ENCODE measurements at regions not wholly inside any gene's neighbourhood (a gene's known extent, or its start where the extent isn't known, plus 50 kb on each side); places are given as distances from the start of the nearest gene placed in this dataset. TPM values are rescaled to one million over a fixed set of nuclear protein-coding genes. Genes with fewer than 3 reads are reported as not detected.

DNA sequence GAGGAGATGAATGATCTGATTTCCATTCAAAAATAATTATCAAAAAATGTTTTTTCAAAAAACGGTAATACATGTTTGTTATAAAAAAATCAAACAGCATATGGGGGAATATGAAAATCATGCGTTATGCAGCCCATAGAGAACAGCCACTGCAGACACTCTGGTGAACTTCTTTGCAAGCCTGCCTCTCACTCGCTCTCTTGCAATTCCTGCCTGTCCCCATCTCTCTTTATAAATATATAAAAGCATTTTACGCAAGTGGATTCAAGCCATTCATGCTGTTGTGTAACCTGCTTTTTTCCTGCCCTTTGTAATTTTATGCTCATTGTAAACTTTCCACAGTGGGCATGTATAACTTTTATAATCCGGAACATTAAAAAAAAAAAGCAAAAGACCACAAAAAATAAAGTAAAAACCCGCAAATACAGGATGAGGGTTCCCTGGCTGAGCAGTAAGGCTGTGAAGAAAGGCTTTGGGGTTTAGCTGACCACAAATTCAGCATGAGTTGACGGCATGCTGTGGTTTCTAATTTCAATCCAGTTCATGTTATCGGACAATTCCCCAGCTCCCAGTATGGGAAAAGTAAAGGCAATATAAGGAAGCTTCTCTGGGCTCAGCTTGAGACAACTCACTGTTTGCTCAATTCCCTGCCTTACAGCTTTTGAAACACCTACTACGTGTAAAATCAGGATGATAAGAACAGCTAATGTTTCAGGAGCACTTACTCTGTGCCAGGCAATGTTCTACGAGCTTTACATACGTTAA, 52.8 kb upstream of the ZBTB40 start:
- ChIA-PET POLR2A (no interaction called here), CTCF (no interaction called here)
- TF ChIP-seq, protein P1, sequence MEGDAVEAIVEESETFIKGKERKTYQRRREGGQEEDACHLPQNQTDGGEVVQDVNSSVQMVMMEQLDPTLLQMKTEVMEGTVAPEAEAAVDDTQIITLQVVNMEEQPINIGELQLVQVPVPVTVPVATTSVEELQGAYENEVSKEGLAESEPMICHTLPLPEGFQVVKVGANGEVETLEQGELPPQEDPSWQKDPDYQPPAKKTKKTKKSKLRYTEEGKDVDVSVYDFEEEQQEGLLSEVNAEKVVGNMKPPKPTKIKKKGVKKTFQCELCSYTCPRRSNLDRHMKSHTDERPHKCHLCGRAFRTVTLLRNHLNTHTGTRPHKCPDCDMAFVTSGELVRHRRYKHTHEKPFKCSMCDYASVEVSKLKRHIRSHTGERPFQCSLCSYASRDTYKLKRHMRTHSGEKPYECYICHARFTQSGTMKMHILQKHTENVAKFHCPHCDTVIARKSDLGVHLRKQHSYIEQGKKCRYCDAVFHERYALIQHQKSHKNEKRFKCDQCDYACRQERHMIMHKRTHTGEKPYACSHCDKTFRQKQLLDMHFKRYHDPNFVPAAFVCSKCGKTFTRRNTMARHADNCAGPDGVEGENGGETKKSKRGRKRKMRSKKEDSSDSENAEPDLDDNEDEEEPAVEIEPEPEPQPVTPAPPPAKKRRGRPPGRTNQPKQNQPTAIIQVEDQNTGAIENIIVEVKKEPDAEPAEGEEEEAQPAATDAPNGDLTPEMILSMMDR (IDR thresholded peaks at IDR 0.05; ENCODE audit: insufficient read depth, low read depth, low read length), result no peak
- no peaks in the 10 kb centered on the region for H3K36me3 ChIP-seq (ENCODE audit: control insufficient read depth, insufficient read depth, low read length)
- 0 out of 2 replicates have a peak, but pooled peaks cover 5% of the 10 kb centered on the region for H3K27me3 ChIP-seq (ENCODE audit: control insufficient read depth, insufficient read depth, low read length)
- DNase-seq (ENCODE audit: low read depth), result no peak
- H3K4me3 ChIP-seq (ENCODE audit: low read depth, low read length), result no peak overlapping the region

DNA sequence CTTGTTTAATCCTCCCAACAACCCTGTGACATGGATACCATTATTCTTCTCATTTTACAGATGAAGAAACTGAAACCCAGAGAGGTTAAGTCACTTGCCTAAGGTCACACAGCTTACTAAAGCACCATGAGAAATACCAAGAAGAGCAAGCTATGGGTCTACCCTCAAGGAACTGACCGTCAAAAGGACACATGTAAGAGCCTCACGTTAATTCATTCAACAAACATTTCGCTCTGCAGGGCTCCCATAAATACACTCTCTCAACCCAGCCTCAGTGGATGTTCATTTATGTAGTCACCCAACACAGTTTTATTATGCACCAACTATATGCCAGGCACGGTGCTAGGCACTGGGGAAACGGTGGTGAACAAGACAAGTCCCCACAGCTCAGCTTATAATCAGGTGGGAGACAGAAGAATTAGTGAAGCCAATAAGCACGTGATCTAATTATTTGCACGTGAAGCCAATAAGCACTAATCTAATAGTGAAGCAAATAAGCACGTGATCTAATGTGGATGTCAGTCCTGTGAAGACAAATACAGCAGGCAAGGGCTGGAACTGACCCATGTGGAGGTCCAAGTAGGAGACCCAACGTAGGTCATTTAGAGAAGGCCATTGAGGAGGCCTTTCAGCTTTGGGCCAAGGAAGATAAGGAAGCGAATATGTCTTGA, 52.1 kb upstream of the ZBTB40 start:
- no peak for DNase-seq (ENCODE audit: low read depth)
- H3K4me3 ChIP-seq (ENCODE audit: low read depth, low read length), result no peak overlapping the region
- H3K36me3 ChIP-seq (ENCODE audit: control insufficient read depth, insufficient read depth, low read length), result no peaks in the 10 kb centered on the region
- POLR2A ChIA-PET, result no interaction called here
- 0 out of 2 replicates have a peak, but pooled peaks cover 7% of the 10 kb centered on the region for H3K27me3 ChIP-seq (ENCODE audit: control insufficient read depth, insufficient read depth, low read length)
- TF ChIP-seq, protein P1 (IDR thresholded peaks at IDR 0.05; ENCODE audit: insufficient read depth, low read depth, low read length), result no peak
- CTCF ChIA-PET, result no interaction called here

Small RNA genes lying in the stretch of these regions (small RNA-seq; reads per million reads assigned to genes)
- not detected for gene MIR4418 (ENCODE audit: insufficient read length, low read depth, low replicate concordance)

All from BJ (cell line).